Testis (tissue), 2 donors: ENCODE measurements at regions not wholly inside any gene's neighbourhood (a gene's known extent, or its start where the extent isn't known, plus 50 kb on each side); places are given as distances from the start of the nearest gene placed in this dataset.

Experiments
- POLR2A ChIP-seq: fragments of 450-650 bp; IDR thresholded peaks from one replicate; pipeline ENCODE4 v1.6.1; 2017; ENCODE audit warnings: antibody characterized with exemption, mild to moderate bottlenecking, moderate library complexity
- TF ChIP-seq, protein P1 (sequence below), 3 experiments: fragments of 450-650 bp in 2 of 3; fragments of 200-600 bp in 1 of 3; sonication (generic) in 1 of 3; IDR thresholded peaks; one replicate each; pipeline ENCODE4 v1.5.1; 2016 to 2019; ENCODE audit warnings: antibody characterized with exemption in 3 of 3, mild to moderate bottlenecking in 2 of 3, moderate library complexity in 1 of 3

- TF ChIP-seq POLR2A = no peak
- TF ChIP-seq, protein P1, sequence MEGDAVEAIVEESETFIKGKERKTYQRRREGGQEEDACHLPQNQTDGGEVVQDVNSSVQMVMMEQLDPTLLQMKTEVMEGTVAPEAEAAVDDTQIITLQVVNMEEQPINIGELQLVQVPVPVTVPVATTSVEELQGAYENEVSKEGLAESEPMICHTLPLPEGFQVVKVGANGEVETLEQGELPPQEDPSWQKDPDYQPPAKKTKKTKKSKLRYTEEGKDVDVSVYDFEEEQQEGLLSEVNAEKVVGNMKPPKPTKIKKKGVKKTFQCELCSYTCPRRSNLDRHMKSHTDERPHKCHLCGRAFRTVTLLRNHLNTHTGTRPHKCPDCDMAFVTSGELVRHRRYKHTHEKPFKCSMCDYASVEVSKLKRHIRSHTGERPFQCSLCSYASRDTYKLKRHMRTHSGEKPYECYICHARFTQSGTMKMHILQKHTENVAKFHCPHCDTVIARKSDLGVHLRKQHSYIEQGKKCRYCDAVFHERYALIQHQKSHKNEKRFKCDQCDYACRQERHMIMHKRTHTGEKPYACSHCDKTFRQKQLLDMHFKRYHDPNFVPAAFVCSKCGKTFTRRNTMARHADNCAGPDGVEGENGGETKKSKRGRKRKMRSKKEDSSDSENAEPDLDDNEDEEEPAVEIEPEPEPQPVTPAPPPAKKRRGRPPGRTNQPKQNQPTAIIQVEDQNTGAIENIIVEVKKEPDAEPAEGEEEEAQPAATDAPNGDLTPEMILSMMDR (IDR thresholded peaks at IDR 0.05) = no peak
These were observed 116.7 kb downstream of the SOX4 start for GRCh38 chr6:21710216-21710615.
